GM13977 (cell line): ENCODE measurements at regions not wholly inside any gene's neighbourhood (a gene's known extent, or its start where the extent isn't known, plus 50 kb on each side); places are given as distances from the start of the nearest gene placed in this dataset.

Experiments used
- DNase-seq: peaks from one replicate; pipeline ENCODE4 v3.0.0; 2012; ENCODE audit warnings: low spot score
- in situ Hi-C: fragments of 300-500 bp; cut with MboI; formaldehyde crosslinking; loops from one replicate; pipeline ENCODE4 v1.12.0; 2022; ENCODE audit warnings: low sequenced_read_pairs, low pct_unique_long_range_greater_than_20kb, mixed read lengths, inconsistent platforms; ENCODE audit not compliant: unreplicated experiment
- TF ChIP-seq, protein P1 (sequence below): IDR thresholded peaks from 2 replicates; pipeline ENCODE4 v1.5.1; 2012; ENCODE audit warnings: mild to moderate bottlenecking, control low read depth; ENCODE audit not compliant: insufficient read depth; ENCODE audit errors: extremely low read depth, missing control alignments

DNA sequence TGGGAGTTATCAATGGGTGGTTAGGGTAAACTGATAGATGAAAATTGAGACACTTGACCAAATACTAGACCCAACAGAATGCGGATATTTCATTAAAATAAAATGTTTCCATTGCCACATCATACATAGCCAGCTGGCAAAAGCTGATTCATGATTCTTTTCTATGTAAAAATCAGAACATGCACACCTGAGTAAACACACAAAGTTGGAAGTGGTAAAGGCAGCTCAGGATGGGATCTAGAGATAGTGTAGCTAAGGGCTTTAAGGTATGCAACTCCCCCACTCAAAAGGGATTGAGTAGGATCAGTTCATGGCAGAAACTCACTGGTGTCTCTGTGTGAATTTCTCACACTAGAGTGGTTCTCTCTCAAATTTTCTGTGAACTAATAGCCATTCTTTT lies 541.1 kb upstream of the GRAMD2B start:
- TF ChIP-seq, protein P1, sequence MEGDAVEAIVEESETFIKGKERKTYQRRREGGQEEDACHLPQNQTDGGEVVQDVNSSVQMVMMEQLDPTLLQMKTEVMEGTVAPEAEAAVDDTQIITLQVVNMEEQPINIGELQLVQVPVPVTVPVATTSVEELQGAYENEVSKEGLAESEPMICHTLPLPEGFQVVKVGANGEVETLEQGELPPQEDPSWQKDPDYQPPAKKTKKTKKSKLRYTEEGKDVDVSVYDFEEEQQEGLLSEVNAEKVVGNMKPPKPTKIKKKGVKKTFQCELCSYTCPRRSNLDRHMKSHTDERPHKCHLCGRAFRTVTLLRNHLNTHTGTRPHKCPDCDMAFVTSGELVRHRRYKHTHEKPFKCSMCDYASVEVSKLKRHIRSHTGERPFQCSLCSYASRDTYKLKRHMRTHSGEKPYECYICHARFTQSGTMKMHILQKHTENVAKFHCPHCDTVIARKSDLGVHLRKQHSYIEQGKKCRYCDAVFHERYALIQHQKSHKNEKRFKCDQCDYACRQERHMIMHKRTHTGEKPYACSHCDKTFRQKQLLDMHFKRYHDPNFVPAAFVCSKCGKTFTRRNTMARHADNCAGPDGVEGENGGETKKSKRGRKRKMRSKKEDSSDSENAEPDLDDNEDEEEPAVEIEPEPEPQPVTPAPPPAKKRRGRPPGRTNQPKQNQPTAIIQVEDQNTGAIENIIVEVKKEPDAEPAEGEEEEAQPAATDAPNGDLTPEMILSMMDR = no peak
- in situ Hi-C loops = no loop called here
- no peak for DNase-seq

DNA sequence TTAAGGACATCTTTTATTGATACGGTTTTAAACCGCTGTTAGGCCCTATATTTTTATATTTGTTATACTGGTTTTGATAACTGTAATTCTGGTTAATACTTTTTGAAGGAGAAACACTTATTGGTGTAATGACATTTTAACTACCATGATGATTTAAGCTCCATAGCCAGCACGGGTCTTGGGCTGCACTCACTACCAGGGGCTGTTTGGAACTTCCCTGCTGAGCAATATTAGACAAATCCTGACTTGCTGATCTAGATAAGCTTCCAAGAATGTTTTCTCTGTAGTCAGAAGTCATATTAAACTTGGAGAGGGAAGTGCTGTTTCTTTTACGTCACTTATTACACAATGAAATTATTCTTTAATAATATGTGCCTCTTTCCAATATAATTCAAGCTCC lies 540.0 kb upstream of the GRAMD2B start:
- no peak for DNase-seq
- TF ChIP-seq, protein P1 = no peak
- in situ Hi-C loops = no loop called here

DNA sequence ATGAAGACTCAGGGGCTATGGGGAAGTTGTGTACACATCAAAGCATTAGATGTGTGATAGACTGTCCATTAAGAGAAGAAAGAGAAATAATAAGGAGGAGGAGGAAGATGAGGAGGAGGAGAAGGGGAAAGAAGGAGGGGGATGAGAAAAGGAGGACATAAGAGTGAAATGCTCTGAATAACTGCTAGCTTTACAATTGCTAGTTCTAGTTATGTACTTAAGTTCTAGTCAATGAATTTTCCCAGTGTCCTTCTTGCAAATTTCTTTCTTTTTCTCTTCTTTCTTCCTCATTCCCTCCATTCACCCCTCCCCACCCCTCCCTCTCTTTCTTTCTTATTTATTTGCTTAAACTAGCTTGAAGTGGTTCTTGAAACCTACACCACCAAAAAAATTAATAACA lies 534.9 kb upstream of the GRAMD2B start:
- in situ Hi-C loops = no loop called here
- no peak for DNase-seq
- TF ChIP-seq, protein P1 = no peak

DNA sequence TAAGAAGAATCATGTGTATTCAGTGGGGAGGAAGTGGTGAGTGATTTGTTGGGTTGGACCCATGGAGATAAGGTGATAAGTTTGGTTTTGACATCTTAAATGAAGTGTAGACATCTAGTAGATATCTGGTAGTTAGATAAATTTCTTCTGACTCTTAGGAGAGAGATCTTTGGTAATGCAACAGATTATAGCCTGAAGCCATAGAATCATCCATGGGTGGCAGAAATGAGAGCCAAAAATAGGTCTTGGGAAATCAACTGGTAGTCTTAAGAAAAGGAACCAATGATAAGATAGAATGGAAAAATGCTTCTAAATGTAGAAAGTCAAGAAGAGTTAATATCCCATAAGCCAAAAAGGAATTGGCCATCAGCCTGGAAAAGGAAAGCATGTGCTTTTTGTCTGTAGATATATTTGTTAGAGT lies 532.7 kb upstream of the GRAMD2B start:
- in situ Hi-C loops = no loop called here
- TF ChIP-seq, protein P1 = no peak
- DNase-seq = no peak

DNA sequence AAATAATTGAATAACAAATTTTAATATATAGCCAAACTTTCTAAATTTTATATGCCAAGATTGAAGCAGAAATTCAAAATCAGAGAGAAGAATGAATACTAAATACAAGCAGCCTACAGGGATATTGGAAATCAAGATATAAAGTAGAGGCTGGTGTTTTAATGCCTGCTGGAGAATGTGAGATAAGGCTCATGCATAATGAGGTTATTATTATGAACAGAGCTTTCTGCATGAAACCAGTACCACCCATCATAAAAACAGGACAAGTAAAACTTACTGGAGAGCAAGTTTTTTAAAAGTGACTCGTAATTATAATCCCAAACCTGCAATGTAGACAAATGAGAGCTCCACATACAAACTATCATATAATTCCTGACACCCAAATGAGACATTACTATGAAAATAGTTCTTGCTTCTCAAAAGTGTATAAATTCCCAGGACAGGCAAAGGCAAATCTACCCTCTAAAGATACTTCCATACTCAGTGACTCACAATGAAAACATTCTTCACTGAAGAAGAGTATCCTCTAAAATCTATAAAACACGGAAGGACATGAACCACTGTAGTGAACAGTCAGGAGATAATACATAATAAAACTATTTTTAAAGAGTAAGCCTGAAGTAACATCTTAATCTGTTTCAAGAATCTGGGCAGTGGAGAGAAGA lies 532.0 kb upstream of the GRAMD2B start:
- in situ Hi-C loops = no loop called here
- no peak for DNase-seq
- TF ChIP-seq, protein P1 = no peak

DNA sequence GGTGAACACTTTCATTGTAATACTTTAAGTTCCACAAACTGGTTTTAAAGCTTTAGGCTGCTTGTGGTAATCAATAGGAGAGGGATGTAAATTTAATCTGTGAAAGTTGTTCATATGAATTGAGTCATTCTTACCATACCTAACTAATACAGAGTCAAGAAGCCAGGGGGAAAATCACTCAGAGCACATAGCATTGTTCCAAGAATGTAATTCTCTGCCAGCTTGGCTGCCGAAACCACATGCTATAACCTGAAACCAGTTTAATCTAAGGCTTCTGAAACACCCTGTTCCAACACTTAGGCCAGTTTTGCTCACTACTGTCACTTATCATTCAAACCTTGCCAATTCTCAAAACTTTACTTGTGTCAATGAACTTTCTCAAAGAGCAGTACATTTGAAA lies 528.8 kb upstream of the GRAMD2B start:
- TF ChIP-seq, protein P1 = no peak
- in situ Hi-C loops = no loop called here
- no peak for DNase-seq
